PC-3 (cell line): ENCODE measurements at regions not wholly inside any gene's neighbourhood (a gene's known extent, or its start where the extent isn't known, plus 50 kb on each side); places are given as distances from the start of the nearest gene placed in this dataset.

Experiments
- ATAC-seq: fragments of 200-7000 bp; cut with Tn5 transposase; 2 replicates; pipeline ENCODE4 v1.9.1; 2020; ENCODE audit warnings: mild to moderate bottlenecking, moderate library complexity
- BruUV-seq: library from RNA; stranded (reverse); fragments of 400-500 nt; replicated peaks from 2 replicates; lab custom pipeline; 2021; lab: Mats Ljungman, UMichigan
- CTCF ChIA-PET: fragments of 300-600 bp; sonication (Branson Sonifier 250); formaldehyde crosslinking; loops from one replicate; lab custom pipeline; 2022; ENCODE audit warnings: antibody characterized with exemption; lab: Charles Lee
- POLR2A ChIA-PET: fragments of 300-600 bp; sonication (Branson Sonifier 250); formaldehyde crosslinking; loops from one replicate; lab custom pipeline; 2022; ENCODE audit warnings: antibody characterized with exemption; ENCODE audit not compliant: unreplicated experiment; lab: Charles Lee
- DNase-seq: peaks from one replicate; pipeline ENCODE4 v3.0.0-alpha.2; 2015
- H2AFZ ChIP-seq: fragments of 300-600 bp; sonication (generic); 2 replicates; pipeline ENCODE4 v1.6.0; 2016; ENCODE audit warnings: antibody characterized with exemption, low read length
- H3F3A ChIP-seq: fragments of 300-600 bp; sonication (generic); one replicate; pipeline ENCODE4 v1.6.0; 2017; ENCODE audit warnings: antibody characterized with exemption, low read length, control low read depth, mild to moderate bottlenecking; ENCODE audit not compliant: unreplicated experiment
- H3K27ac ChIP-seq: fragments of 300-600 bp; sonication (generic); 2 replicates; pipeline ENCODE4 v1.5.1; 2016; ENCODE audit warnings: mild to moderate bottlenecking, low read length
- H3K27me3 ChIP-seq: fragments of 300-600 bp; sonication (generic); 2 replicates; pipeline ENCODE4 v1.6.1; 2016; ENCODE audit warnings: low read length, mixed read lengths
- H3K36me3 ChIP-seq: fragments of 300-600 bp; sonication (generic); 2 replicates; pipeline ENCODE4 v1.6.1; 2016; ENCODE audit warnings: low read depth, mixed run types, low read length, mixed read lengths
- H3K4me1 ChIP-seq: fragments of 300-600 bp; sonication (generic); 2 replicates; pipeline ENCODE4 v1.5.1; 2016; ENCODE audit warnings: low read length; ENCODE audit not compliant: insufficient read depth
- H3K4me2 ChIP-seq: fragments of 300-600 bp; sonication (generic); 2 replicates; pipeline ENCODE4 v1.6.0; 2016; ENCODE audit warnings: low read length
- H3K4me3 ChIP-seq: fragments of 300-600 bp; sonication (generic); 2 replicates; pipeline ENCODE4 v1.5.1; 2016; ENCODE audit warnings: mild to moderate bottlenecking, low read length, mixed read lengths
- H3K79me2 ChIP-seq: fragments of 300-600 bp; sonication (generic); 2 replicates; pipeline ENCODE4 v1.6.1; 2017; ENCODE audit warnings: low read length, mixed read lengths
- H3K9ac ChIP-seq: fragments of 300-600 bp; sonication (generic); 2 replicates; pipeline ENCODE4 v1.6.0; 2016; ENCODE audit warnings: mild to moderate bottlenecking, low read length
- H3K9me2 ChIP-seq: fragments of 300-600 bp; sonication (generic); replicated peaks from 2 replicates; pipeline ENCODE4 v1.6.1; 2016; ENCODE audit warnings: mixed run types, low read length, mixed read lengths
- H3K9me3 ChIP-seq: fragments of 300-600 bp; sonication (generic); 2 replicates; pipeline ENCODE4 v1.6.1; 2016; ENCODE audit warnings: low read length, mixed read lengths
- H4K20me1 ChIP-seq: fragments of 300-600 bp; sonication (generic); 2 replicates; pipeline ENCODE4 v1.6.1; 2016; ENCODE audit warnings: low read length, mixed read lengths
- EZH2 ChIP-seq: fragments of 300-600 bp; sonication (generic); IDR thresholded peaks from one replicate; pipeline ENCODE4 v1.6.1; 2017; ENCODE audit warnings: antibody characterized with exemption, mild to moderate bottlenecking, low read length; ENCODE audit not compliant: unreplicated experiment
- EZH2phosphoT487 ChIP-seq: fragments of 300-600 bp; sonication (generic); IDR thresholded peaks from 2 replicates; pipeline ENCODE4 v1.6.1; 2018; ENCODE audit warnings: mild to moderate bottlenecking, antibody characterized with exemption, low read length, borderline replicate concordance
- intact Hi-C: fragments of 100-400 bp; cut with micrococcal nuclease; formaldehyde crosslinking; loops from 2 replicates; pipeline ENCODE4 v1.9.0; 2023
- TF ChIP-seq, protein P1 (sequence below): fragments of 300-600 bp; sonication (generic); conservative IDR thresholded peaks from 2 replicates; pipeline ENCODE4 v1.5.1; 2017; ENCODE audit warnings: antibody characterized with exemption, low read depth, mild to moderate bottlenecking, low read length

DNA sequence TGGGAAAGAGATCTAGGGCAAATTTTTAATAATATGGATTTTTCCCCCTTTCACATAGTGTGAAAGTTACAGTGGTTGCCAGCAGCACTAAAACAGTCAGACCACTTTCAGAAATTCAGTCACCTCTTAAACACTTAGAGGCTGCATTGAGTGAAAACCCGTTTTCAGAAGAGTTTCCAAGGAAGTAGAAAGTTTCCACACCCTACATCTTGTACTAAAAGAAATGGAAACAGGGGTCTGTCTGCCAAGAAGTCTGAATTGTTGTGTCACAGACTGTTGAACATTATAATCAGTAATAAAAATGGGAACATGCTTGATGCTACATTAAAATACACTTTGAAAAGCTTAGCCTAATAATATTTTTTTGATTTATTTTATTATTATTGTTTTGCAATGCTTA is 278.9 kb upstream of the KCNJ16 start:
- ChIA-PET CTCF (no interaction called here), POLR2A (interaction anchor here (0.7 kb wide), 1 partner anchor 145 kb away, joined by 17 read pairs; no protein-coding TSS in a partner anchor)
- no peaks in the 10 kb centered on the region for H3K9me2 ChIP-seq
- no peaks in the 10 kb centered on the region for H3K79me2 ChIP-seq
- TF ChIP-seq, protein P1, sequence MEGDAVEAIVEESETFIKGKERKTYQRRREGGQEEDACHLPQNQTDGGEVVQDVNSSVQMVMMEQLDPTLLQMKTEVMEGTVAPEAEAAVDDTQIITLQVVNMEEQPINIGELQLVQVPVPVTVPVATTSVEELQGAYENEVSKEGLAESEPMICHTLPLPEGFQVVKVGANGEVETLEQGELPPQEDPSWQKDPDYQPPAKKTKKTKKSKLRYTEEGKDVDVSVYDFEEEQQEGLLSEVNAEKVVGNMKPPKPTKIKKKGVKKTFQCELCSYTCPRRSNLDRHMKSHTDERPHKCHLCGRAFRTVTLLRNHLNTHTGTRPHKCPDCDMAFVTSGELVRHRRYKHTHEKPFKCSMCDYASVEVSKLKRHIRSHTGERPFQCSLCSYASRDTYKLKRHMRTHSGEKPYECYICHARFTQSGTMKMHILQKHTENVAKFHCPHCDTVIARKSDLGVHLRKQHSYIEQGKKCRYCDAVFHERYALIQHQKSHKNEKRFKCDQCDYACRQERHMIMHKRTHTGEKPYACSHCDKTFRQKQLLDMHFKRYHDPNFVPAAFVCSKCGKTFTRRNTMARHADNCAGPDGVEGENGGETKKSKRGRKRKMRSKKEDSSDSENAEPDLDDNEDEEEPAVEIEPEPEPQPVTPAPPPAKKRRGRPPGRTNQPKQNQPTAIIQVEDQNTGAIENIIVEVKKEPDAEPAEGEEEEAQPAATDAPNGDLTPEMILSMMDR: no peak
- TF ChIP-seq EZH2 (no peak), EZH2phosphoT487 (no peak)
- H3K9ac ChIP-seq: no peak overlapping the region
- no peaks in the 10 kb centered on the region for H3K9me3 ChIP-seq
- H2AFZ ChIP-seq: no peak overlapping the region
- no TSS peak for BruUV-seq
- no peaks in the 10 kb centered on the region for H3F3A ChIP-seq
- H3K4me1 ChIP-seq: no peaks in the 10 kb centered on the region
- H4K20me1 ChIP-seq: no peaks in the 10 kb centered on the region
- H3K36me3 ChIP-seq: no peaks in the 10 kb centered on the region
- H3K4me3 ChIP-seq: no peak overlapping the region
- no peak for DNase-seq
- no peaks in the 10 kb centered on the region for H3K27me3 ChIP-seq
- H3K27ac ChIP-seq: no peak overlapping the region
- no peak overlapping the region for H3K4me2 ChIP-seq
- intact Hi-C loops: no loop called here
- ATAC-seq: no peak

- H3F3A ChIP-seq: no peaks in the 10 kb centered on the region
- H4K20me1 ChIP-seq: no peaks in the 10 kb centered on the region
- CTCF ChIA-PET: interaction anchor here (0.7 kb wide), 1 partner anchor 349 kb away, joined by 3 read pairs; no protein-coding TSS in a partner anchor
- no TSS peak for BruUV-seq
- H3K27me3 ChIP-seq: no peaks in the 10 kb centered on the region
- no peaks in the 10 kb centered on the region for H3K9me2 ChIP-seq
- TF ChIP-seq, protein P1: no peak
- TF ChIP-seq EZH2 (no peak), EZH2phosphoT487 (no peak)
- H3K9me3 ChIP-seq: no peaks in the 10 kb centered on the region
- no peak for DNase-seq
- no peak for ATAC-seq
- no peak overlapping the region for H3K4me2 ChIP-seq
- H3K36me3 ChIP-seq: no peaks in the 10 kb centered on the region
- intact Hi-C loops: no loop called here
- POLR2A ChIA-PET: no interaction called here
- H3K9ac ChIP-seq: no peak overlapping the region
- H3K4me1 ChIP-seq: no peaks in the 10 kb centered on the region
- H3K27ac ChIP-seq: no peak overlapping the region
- no peaks in the 10 kb centered on the region for H3K79me2 ChIP-seq
- no peak overlapping the region for H3K4me3 ChIP-seq
- no peak overlapping the region for H2AFZ ChIP-seq
Observed at GRCh38 chr17:69800870-69801269, 274.2 kb upstream of the KCNJ16 start.

DNA sequence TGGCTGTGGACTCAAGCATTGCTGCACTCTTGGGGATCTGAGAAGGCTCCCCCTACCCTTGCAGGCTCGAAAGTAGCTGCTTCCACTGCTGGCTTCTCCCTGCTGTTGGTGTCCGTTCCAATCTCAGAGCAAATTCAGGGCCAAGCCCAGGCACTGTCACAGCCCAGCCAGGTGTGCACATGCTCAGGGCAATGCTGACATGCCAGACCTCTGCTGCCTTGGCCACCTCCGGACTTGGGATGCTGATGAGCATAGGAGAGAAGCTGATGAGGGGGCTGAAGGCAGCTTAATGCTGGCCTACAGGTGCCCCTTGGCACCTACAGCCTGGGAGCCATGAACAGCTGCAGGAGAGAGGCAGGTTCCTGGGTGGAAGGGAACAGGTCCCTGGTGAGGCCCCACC is 273.7 kb upstream of the KCNJ16 start:
- H3K4me3 ChIP-seq: no peak overlapping the region
- H3K27ac ChIP-seq: no peak overlapping the region
- ChIA-PET CTCF (interaction anchor here (0.7 kb wide), 1 partner anchor 348 kb away, joined by 3 read pairs; no protein-coding TSS in a partner anchor), POLR2A (no interaction called here)
- H3K9me3 ChIP-seq: no peaks in the 10 kb centered on the region
- H4K20me1 ChIP-seq: no peaks in the 10 kb centered on the region
- DNase-seq (no peak), ATAC-seq (no peak)
- no peaks in the 10 kb centered on the region for H3K79me2 ChIP-seq
- no peaks in the 10 kb centered on the region for H3F3A ChIP-seq
- intact Hi-C loops: no loop called here
- no peaks in the 10 kb centered on the region for H3K36me3 ChIP-seq
- no peak overlapping the region for H3K9ac ChIP-seq
- no peak overlapping the region for H3K4me2 ChIP-seq
- H3K27me3 ChIP-seq: no peaks in the 10 kb centered on the region
- BruUV-seq: no TSS peak
- no peak overlapping the region for H2AFZ ChIP-seq
- TF ChIP-seq EZH2phosphoT487 (no peak), EZH2 (no peak)
- TF ChIP-seq, protein P1: no peak
- no peaks in the 10 kb centered on the region for H3K4me1 ChIP-seq
- H3K9me2 ChIP-seq: no peaks in the 10 kb centered on the region
